G401 (cell line): ENCODE measurements at regions not wholly inside any gene's neighbourhood (a gene's known extent, or its start where the extent isn't known, plus 50 kb on each side); places are given as distances from the start of the nearest gene placed in this dataset.

Experiments
- DNase-seq: peaks from one replicate; pipeline ENCODE4 v3.0.0-alpha.2; 2015; ENCODE audit warnings: low spot score
- in situ Hi-C: cut with HindIII; loops from 2 replicates; pipeline ENCODE4 v1.10.0; 2016; ENCODE audit warnings: low sequenced_read_pairs, mixed read lengths

DNA sequence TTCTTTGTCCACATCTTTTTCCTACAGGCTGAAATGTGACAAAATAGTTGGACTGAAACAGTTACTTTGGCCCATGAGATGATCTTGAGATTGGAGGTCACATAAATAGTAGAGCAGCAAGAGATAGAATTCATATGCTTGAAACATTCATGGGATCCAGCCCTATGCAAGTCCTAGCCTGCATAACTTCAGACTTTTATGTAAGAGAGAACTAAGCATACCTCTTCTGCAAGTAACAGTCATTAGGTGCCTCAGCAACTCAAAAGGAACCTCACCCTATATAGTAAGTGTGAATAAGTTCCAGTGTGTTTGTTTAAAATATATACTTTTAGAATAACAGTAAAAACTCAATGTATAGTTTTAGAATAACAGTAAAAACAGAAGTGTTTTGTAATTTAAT, 138.0 kb upstream of the P2RY1 start:
- DNase-seq = no peak
- in situ Hi-C loops = no loop called here

DNA sequence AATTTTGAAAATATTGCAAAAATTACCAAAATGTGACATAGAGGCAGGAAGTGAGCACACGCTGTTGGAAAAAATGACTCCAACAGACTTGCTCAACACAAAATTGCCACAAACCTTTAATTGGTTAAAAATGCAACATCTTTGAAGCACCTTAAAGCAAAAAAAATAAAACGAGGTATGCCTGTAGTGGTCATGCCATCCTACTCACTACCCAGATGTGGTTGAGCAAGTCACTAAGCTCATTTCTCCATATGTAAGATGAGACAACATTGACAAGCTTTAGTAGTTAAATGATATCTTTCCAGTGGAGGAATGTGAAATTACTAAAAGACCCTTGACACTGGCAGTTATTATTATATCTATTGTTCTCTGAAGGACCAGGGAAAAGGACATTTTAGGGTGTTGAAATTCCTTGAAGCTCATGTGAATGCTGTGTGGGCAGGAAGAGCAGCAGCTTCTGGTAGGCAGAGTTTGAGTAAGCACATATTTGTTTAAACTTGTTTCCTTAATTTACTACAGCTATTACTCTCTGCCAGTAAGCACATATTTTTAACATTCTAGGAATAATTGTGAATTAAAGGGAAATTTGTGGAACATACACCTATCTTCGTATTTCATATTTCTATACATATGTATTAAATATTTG, 131.6 kb upstream of the P2RY1 start:
- no peak for DNase-seq
- in situ Hi-C loops = no loop called here

- in situ Hi-C loops = no loop called here
These were observed 127.8 kb upstream of the P2RY1 start for GRCh38 chr3:152706991-152707713.

GRCh38 chr3:152709659-152710058, 125.3 kb upstream of the P2RY1 start:
- no peak for DNase-seq
- in situ Hi-C loops = no loop called here

More at GRCh38 chr3:152706991-152707713, 127.8 kb upstream of the P2RY1 start:
- no peak for DNase-seq

- DNase-seq = no peak
- in situ Hi-C loops = no loop called here
These were observed 124.4 kb upstream of the P2RY1 start for GRCh38 chr3:152710549-152710948.

DNA sequence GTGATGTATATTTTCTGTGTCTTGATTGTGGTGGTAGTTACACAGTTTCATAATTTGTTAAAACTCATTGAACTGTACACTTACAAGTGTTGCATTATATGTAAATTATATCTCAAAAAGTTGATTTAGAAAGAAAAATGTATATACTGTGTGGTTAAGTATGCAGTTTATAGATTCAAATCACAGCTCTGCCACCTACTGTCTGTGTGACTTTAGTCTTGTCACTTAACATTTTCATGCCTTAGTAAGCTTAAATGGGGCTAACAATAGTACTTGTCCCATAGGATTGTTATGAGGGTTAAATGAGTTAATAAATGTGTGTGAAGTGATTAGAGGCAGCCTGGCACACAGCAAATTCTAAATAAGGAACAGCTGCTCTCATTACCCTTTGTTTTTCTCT, 120.9 kb upstream of the P2RY1 start:
- in situ Hi-C loops = no loop called here
- DNase-seq = no peak

- in situ Hi-C loops = no loop called here
These were observed 120.4 kb upstream of the P2RY1 start for GRCh38 chr3:152714507-152714906.

GRCh38 chr3:152717252-152717651, 117.7 kb upstream of the P2RY1 start:
- no peak for DNase-seq
- in situ Hi-C loops = no loop called here

More at GRCh38 chr3:152714507-152714906, 120.4 kb upstream of the P2RY1 start:
- no peak for DNase-seq

- in situ Hi-C loops = no loop called here
- no peak for DNase-seq
These were observed 116.1 kb upstream of the P2RY1 start for GRCh38 chr3:152718810-152719209.

DNA sequence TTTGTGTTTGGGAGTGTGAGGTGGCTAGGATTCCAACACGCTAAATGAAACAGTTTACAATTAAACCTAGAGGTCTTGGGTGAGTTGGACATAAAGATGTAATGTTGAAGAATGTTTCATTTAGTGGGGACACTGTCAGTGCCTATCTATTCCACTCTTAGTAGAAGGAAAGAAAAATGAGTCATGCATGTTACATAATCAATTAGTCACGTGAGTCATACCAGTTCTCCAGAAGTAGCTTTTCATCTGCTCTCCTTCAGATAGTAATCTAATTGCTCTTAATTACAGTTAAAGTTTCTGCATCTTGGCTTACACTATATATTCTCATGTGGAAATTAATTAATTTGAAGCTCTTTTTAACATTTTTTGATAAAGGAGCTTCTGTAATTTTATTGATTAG, 115.7 kb upstream of the P2RY1 start:
- in situ Hi-C loops = no loop called here
- DNase-seq = no peak

- in situ Hi-C loops = no loop called here
- DNase-seq = no peak
These were observed 113.8 kb upstream of the P2RY1 start for GRCh38 chr3:152720951-152721718.

DNA sequence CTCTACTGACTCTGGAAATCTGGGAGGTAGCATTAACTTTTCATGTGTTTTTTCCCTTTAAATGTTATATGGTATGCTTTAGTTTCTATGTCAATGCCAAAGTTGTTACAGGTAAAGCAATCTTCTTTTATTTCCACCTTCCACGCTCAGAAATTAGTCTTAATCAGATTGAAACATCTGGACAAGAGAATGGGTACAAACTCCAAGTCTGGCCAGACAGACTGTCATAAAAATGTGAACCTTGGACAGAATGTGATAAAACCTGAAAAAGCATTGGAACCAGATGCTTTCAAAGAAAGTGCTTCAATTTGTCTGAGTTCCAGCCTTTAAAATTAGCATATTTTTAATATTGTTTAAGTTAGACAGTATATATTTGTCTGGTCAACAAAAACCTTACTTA, 110.7 kb upstream of the P2RY1 start:
- in situ Hi-C loops = no loop called here
- DNase-seq = no peak

DNA sequence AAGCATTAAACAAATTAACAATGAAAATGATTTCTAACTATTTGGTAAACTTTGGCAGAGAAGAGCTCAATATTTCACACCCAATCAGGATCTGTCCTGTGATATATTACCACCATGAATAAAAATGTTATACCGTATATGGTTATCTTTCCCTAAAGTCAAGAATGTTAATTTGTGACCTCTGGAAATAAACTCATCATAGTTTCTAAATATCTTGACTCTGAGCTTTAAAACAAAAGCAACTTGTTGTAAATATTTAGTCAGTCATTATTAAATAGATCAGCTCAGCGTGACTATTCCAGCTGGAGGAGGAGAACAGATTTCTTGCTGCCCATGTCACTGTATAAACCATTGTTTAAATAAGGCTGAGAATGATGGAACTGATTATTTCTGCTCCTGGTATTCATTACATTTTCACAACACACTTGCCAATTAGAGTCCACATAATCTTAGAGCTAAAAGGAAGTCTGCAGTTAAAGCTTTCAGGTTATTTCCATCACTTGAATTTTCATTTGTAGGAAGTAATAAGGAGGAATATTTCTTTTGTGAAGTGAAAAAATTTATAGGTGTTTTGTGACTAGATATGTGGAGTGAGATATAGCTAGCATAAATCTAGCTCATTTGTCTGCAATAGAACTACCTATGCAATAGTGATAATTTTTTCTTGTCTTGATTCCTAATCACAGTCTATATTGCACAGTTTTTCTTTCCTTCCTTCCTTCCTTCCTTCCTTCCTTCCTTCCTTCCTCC, 106.5 kb upstream of the P2RY1 start:
- no peak for DNase-seq
- in situ Hi-C loops = no loop called here

- DNase-seq = no peak
- in situ Hi-C loops = no loop called here
These were observed 105.0 kb upstream of the P2RY1 start for GRCh38 chr3:152729906-152730305.

DNA sequence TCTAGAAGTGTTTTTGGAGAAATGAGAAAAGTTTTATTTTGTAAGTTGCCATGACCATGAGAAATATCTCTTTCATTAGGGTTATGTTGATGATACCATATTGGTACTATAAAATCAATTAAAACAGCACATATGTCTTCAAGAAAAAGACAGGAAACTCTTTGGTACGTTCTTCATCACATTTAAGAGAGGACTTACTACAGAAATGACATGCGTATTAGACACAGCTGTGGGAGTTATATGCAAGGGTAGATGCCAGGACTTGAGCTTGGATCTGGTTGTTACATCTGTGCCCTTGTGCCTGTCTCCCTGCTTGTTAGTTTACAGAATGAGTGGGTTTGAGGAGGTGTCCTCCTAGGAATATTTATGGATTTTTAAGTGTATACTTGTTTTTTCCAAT, 103.4 kb upstream of the P2RY1 start:
- no peak for DNase-seq
- in situ Hi-C loops = no loop called here

DNA sequence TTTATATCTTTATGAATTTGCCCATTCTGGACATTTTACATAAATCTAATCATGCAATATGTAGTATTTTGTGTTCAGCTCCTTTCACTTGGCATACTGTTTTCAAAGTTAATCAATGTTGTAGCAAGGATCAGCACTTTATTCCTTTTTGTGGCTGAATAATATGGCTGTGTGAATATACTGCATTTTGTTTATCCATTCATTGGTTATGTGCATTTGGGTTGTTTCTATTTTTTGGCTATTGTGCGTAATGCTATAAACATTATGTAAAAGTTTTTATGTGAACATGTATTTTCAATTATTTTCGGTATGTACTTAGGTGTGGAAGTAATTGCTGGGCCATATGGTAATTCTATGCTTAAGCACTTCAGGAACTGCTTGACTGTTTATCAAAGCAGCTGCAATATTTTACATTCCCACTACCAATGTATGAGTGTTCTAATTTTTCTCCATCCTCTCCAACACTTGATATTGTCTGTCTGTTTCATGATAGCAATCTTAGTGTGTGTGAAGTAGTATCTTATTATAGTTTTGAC, 101.3 kb upstream of the P2RY1 start:
- no peak for DNase-seq
- in situ Hi-C loops = no loop called here

GRCh38 chr3:152737021-152737908, 97.7 kb upstream of the P2RY1 start:
- in situ Hi-C loops = no loop called here
- DNase-seq = no peak

DNA sequence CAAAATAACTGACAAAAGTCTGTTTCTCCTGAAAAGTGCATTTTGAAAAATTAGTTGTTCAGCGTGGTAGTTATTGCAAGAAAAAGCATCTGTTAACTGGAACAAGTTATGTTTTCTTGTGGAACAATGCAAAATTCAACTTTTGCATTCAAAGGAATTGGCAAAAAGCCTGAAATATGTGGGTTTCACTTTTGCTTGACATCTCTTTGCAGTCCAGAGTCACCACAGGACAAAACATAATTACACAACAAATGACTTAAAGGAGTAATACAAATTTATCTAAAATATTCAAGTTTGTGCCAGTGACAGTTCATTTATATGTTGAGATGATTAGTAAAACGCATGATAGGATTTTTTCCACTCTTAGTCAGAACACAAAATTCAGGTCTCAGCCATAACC, 96.3 kb upstream of the P2RY1 start:
- DNase-seq = no peak
- in situ Hi-C loops = no loop called here
